SKM-1 treated with dmso at 0.1 percent for 144 hours (cell line): ENCODE measurements at regions not wholly inside any gene's neighbourhood (a gene's known extent, or its start where the extent isn't known, plus 50 kb on each side); places are given as distances from the start of the nearest gene placed in this dataset.

ENCODE experiments used
- DNase-seq: peaks from one replicate; lab custom pipeline; 2025; ENCODE audit not compliant: unreplicated experiment; lab: John Stamatoyannopoulos, UW

DNA sequence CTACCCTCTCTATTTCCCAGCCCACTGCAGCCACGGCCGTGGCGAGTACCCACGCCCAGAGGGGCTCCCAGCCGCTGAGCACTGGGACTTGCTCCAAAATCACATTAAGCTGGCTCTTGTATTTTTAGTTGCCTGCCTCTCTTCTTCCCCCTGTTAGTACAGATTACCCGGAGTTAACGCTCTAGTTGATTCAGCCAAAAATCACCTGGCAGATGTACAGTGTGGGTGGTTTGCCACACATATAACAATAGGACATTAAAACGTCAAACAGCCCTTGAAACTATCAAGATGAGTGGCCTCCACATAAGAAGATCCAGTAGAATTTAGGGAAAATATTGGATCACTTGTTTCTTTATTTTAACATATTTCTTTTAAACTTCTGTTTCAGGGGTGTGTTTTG is 268.8 kb upstream of the PRDM1 start:
- DNase-seq = no peak

DNA sequence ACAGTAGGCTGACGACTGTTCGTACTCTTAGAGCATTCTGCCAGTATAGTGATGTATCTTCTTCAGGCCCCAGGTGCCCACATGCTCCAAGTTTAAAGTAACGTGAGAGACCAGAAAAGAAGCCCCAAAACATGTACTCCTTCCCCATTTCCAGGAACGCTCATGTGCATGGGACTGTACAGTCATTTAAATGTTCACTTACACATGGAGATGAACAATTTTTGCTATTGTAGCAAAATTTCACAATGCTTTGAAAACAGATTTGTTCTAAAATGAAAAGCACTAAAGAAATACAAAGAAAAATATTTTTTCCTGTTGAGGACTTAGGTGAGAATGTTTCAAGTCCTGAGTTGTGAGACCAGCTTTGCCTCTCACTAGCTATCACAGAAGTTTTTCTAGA is 269.3 kb upstream of the PRDM1 start:
- DNase-seq = no peak

DNA sequence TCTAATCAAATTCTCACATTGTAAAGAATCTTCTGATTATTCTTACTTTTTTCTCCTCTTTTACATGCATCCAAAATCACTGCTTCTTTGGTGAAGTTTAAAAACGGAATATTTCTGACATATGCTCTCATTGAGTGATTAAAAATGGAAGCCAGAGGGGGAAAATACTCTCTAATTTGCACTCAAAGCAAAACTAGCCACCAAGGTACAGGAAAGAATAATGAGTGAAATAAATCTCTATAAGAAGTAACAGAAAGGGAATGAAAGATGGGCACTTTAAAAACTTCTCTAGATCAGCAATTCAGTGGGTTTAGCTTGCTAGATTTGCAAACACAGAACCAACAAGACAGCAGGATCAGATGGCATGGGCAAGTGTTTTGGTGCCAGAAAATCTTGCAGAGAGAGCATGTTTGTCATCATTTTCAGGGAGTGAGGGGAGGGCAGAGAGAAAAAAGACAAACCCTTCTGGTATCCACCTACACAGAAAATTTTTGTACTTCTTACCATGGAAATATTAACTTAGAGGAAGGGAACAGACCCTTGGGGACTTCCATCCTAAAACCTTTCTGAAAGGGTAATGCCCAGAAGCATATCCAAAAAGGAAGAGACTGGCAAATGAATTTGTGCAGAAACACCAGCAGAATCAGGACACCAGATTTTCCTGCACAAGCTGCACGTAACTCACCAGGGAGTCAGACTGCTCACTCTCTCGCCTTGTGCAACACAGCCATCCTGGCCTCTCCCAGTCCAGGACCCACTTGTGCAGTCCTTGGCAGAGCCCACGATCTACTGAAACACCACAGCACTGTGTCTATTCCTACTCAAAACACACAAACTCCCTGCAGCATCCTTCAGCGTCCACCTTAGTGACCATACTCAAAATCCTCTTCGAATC is 270.2 kb upstream of the PRDM1 start:
- no peak for DNase-seq

DNA sequence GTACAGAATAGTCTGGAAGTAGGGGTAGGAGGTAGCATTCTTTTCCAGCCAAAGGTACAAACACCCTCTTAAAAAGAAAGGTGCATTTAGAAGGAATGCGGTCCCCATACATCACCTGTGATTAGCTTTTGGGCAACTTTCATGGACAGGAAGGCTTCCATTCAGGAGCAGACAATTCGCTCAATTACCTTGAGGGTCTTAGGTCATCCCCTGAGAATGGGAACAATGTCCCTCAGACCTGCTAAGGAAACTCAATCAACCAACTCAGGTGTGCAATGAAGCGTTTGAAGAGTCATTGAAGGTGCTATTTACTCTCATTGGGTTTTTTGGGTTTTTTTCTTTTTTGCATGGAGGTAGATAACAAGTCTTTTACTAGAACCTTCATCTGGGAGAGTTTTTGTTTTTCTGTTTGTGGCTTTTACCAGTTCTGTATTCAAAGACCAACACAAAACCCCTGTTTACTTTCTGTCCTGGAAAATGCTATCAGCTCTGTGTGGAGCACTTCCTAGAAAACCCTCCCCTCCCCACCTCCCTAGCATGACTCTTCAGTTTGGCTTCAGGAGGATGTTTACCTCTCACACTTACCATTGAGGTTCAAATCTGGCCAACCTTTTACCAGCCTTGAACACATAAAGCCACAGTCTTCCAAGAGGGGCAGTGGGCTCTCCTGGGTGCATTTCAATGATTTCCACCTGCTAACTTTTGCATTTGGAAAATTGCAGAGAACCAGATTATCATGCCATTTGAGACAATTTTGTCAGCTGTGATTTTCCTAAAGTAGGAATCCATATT is 271.2 kb upstream of the PRDM1 start:
- no peak for DNase-seq

DNA sequence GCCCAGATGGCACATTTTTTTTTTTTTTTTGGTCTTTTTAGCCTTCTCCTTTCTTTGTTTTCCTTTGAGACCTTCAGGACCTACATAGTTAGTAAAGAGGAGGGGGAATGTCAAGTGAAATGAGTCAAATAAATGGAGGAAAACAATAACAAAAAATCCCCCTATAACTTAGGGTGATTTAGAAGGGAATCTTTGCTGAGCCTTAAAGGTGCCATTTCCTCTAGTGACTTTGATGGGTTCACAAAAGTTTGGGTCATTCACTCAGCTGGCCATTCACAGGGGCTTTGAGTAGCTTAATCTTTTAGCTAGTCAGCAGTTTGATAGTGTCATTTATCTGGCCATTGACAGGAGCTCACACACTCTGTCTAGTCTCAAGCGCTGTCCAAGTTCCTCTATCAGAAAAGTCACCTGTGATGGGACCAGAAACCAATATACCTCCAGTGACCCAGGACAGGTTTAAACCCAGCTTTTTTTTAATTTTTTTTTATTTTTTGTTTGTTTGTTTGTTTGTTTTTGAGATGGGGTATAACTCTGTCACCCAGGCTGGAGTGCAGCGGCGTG is 275.1 kb upstream of the PRDM1 start:
- no peak for DNase-seq

DNA sequence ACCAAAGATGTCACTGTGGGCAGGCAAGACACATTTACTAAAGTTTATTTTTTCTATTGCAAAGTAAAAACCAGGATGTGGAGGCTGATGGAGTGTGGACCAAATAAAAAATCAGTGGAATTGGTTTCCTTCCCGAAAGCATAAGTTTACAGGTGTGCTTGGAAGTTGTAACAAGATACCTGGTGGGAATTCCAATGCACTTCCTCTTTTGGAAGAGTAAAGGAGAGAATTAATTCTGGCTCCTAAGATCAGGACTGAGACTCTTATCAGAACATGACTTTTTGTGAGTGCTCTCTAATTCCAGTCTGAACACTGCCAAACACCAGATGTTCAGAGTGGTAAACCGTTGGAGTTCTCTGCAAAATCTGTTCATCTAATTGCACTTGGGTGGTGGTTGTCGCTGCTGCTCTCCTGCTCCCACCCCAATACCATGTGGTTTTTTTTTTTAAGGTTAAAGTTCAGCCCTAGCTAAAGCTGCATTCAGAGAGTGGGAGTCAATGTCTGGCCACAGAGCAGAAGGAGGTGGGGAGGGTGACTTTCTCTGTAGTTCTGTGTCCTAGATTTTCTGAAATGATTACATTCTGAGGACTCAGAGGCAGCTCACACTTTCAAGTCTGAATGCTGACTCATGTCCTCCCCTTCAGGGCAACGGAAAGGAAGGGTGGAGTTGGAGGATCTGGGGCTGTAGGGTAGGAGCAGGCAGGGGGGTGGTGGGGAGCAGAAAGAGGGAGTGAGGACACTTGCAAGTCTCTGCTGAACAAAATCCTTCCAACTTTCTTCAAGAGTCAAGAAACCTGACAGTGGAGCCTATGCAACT is 275.8 kb upstream of the PRDM1 start:
- DNase-seq = peak; percentile 22

DNA sequence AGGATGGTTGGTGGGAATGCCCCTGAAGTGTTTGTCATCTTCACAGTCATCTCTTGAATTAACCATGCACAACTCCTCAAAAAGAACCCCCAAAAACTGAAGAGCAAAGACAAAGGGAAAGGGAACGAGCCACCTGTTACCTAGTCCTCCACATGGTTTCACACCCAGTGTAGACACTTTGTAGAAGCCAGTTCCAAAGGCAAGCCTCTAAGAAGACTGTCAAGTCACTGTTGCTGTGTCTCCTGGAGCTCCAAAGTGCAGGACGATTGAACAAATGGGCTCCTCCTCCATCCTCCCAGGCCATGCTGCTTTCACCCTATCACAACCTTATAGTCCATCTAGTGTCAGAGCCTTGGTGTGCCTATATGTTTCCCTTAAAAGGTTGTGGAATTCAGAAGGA is 277.6 kb upstream of the PRDM1 start:
- no peak for DNase-seq

DNA sequence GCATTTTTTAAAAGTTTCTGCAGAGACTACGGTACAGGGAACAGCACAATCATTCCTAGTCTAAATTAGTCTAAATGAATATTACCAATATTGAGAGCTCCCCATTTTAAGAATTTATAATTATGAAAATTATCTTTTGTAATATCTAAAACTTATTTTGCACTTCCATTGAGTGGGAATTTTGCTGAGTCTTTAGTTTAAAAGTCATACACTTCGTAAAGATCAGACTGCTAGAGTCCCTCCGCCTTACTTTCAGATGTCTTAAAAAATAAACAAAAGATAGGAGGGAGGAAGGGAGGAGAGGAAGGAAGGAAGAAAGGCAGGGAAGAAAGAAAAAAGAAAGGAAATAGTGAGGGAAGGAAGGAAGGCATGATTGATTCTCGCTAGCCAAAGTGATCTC is 278.2 kb upstream of the PRDM1 start:
- DNase-seq = no peak

DNA sequence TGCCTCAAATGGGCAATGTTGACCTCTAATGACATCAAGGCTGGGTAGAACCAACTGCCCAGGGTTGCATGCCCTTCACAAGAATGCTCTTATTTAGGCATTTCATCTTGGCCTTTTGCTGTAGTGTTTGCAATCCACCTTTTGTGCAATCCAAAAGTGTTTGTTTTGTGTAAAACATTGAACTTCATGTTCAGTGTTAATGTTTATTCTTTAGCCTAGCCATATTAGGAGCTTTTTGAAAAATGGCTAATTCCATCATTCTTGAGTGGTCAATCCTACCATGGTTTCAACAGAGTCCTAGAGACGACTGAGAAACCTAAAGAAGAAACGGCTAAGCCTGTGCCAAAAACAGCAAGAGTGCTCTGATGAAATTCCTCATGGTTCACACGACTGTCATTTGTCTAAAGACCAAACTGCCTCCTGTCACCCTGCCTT is 279.6 kb upstream of the PRDM1 start:
- DNase-seq = no peak

DNA sequence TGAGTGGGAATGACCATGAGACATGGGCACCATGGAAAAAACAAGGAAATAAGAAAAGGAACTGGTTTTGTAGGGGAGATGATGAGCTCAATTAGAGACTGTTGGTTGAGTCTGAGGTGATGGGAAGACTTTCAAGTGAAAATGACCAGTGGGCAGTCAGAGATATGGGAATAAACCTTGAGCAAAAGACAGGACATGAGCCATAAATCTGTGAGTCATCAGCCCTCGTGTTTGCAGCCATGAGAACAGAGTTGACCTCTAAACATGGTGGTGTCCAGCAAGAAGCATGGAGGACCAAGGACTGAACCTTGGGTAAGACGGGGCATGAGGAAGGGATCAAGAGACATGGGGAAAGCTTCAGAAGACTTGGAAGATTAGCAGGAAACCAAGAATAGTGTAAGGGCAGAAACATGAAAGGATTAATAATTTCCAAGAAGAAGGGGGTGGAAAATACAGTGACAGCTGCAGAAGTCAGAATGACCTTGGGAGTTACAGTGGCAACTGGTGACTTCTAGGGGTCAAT is 280.6 kb upstream of the PRDM1 start:
- DNase-seq = no peak

DNA sequence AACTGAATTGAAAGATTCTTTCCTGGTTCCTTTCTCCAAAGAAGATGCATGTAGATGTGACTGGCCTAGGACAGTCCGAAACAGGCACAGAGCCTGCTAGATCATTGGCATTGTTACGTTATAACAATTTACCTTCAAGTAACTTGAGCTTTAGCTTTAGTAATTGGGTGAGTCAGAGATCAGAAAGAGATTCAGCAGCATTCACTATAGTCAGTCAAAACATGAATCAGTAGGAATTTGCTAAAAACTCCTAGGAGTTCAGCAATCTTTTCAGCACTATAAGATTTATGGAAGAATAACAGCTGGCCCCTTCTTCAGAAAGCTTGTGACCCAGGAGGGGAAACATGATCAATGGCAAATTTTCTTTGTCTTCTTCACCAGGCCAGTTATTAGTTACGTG is 281.7 kb upstream of the PRDM1 start:
- DNase-seq = no peak

DNA sequence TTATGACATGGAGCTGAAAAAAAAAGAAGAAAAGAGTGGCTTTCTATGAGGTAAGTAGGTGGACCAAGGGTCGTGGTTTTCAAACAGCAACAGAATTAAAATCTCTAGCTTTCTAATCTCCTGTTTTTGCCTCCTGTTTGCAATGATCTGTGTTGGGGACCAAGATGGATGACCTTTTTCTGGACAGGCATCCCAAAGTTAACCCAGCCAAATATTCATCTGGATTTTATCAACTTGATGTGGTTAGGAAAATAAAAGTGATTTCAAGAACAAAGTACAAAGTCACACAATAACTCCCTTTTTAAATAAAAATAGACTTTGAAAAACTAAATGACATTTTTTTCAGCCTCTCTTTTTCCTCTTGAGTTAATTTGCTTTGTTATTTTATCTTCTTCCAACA is 282.1 kb upstream of the PRDM1 start:
- DNase-seq = no peak

DNA sequence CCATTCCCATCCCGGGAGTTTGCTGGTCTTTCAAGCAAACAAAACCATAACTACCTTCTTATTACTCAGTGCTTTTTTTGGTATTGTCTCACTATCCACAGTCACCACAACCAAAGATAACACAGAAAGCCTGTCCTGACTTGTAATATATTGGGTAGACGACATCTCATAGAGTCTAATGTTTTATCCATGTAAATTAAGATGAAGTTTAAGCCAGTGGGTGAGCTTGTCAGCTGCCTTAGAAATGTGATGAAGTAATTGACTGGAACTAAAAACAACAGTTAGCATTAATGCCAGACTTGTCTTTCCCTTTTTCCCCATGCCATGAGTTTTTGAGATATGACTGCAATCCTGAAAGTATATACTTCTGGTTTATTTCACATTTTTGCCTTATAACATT is 282.7 kb upstream of the PRDM1 start:
- DNase-seq = no peak

DNA sequence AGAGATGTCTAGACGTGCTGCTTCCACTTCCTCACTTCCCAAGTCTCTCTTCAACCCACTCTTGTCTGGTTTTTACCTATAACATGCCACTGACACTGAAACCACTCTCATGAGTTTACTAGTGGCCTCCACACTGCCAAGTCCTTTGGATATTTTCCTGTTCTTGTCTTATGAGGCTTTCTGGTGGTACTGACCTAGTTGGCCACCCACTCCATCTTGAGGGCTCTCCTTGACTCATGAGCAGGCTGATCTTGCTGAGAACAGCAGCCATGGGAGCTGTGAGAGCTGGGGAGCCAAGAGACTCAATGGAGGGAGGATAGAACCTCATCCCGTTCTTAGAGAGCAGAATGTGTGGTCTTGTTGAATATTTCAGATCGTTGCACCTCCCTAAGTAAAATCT is 283.4 kb upstream of the PRDM1 start:
- DNase-seq = no peak

DNA sequence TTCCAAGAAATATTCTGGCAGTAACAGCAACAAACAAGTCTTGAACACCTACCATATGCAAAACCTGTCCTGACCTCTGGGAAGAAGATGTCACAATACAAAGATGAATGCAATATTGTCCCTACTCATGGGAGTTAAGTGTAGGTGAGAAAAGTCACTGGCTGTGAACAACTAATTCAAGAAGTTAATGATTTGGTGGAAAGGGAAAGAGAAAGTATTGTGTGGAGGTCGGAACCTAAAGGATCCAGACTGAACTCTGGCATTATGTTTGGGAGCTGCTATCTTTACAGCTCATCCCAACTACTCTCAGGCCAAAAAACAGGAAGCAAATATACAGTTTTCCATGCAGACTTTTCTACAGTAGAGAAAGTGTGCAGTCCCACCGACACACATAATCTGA is 285.3 kb upstream of the PRDM1 start:
- no peak for DNase-seq

DNA sequence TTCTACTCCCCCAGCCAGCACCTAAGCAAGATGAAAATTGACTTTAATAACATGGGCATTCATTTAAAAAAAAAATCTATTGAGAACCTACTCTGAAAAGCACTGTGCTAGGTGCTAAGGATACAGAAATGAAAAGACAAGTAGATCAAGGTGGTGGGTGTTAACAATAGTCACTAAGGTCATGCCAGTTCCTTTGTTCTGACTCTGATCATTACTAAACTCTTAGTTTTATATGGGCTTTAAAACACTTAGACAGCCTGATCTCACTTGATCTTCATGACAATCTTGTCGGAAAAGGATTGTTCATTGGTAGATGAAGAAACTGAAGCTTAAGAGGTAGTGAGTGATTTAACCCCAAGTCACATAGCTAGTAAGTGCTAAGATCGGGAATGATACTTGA is 285.7 kb upstream of the PRDM1 start:
- DNase-seq = no peak

DNA sequence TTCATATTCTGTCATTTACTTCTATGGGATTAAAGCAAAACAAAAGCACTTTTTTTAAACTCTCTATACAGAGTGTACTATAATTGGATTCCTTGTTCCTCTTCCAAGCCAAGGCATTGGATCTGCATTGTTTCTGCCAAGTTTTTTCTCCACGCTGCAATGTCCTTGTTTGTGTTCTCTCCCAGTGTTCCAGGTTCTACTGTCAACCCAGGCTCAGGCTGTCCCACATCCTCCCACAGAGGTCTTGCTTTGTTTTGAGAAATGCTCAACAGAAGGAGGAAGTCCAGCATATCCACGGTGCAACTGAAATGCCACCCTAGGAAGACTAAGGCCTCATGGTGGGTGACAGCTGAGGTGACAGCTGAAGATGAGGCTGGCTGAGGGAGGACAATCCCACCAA is 287.1 kb upstream of the PRDM1 start:
- no peak for DNase-seq

DNA sequence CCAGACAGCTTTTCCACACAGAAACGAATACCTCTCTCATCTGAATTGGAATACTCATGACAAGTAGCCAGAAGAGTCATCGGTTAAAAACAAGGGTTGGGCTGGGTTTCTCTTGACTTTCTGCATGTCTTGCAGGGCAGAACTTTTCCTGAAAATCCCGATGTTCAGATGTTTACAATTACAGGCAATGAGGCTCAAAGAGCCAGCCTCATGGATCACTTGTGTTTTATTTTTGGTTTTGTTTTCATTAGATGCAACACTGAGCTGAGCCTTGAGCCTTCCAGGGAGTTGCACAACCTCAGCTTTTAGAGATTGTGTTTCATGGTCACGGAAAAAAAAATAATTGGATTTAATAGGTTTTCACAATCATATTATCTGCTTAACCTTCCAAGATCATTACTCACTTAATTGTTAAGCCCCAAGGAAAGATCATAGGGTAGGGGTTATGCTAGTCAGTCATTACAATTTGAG is 288.1 kb upstream of the PRDM1 start:
- DNase-seq = no peak

DNA sequence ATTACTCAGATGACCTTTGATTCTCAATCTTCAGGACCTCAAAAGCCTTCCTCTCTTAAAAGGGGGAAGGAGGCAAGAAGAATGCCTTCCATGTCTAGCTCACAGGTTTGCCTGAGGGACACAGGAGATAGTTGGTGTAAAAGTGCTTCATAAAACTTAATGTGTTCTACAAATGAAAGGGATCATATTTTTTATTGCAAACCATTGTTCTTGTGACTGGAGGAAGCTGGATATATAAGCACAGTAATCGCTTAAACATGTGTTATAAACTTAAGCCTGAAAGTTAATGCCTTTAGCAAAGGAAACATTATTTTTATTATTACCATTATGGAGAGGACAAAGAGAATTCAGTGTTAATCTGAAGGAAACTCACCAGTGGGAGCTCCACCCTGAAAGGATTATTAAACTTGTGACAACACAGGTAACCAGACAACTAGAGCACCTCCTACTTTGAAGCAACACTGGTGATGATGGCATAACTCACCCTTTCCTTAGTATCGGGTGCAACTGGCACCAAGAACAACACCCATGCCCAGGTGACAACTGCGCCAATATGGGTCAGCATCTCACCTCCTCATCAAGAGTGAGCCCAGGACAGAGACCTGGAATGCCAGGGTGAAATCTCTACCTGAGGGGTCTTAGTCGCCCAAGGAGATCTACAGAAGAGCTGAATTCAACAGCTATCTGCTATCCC is 288.7 kb upstream of the PRDM1 start:
- DNase-seq = no peak

DNA sequence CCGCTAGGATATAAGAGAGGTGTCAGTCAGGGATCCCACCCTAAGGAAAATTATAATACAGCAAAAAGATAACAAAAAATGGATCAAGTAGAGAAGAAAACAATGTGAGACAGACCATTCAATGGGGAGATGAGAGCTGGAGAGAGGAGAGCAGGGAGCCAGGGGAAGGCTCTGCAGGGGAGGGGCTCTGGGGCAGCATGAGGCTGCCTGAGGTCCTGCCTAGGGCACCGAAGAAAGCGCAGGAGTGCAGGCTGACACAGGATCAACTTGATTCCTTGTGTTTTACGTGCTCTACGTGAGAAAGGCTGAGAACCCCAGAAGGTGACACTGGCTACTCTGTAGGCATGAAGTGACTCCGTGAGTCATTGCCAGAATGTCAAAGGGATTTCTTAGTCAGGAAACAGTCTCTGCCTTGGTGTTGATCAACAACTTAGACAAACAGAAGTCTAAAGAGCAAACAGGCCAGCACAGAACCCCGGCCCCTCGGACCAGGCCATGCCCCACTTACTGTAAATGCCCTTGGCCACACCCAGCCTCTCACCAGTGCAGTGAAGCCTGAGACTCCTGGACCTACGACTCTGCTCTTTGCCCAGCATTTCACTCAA is 290.1 kb upstream of the PRDM1 start:
- no peak for DNase-seq
